CD4-positive, alpha-beta T cell (primary cell): ENCODE measurements at regions not wholly inside any gene's neighbourhood (a gene's known extent, or its start where the extent isn't known, plus 50 kb on each side); places are given as distances from the start of the nearest gene placed in this dataset.

ENCODE experiments used
- ATAC-seq: fragments of 200-7000 bp; cut with Tn5 transposase; one replicate; pipeline ENCODE4 v1.10.0; 2022; ENCODE audit warnings: mild to moderate bottlenecking; ENCODE audit not compliant: poor library complexity
- CTCF ChIA-PET: fragments of 350-600 bp; sonication (Branson Sonifier 250); formaldehyde crosslinking; loops from one replicate; lab custom pipeline; 2021; ENCODE audit warnings: antibody characterized with exemption, inconsistent platforms; lab: Charles Lee
- POLR2A ChIA-PET: fragments of 350-600 bp; sonication (Branson Sonifier 250); formaldehyde crosslinking; loops from one replicate; lab custom pipeline; 2021; ENCODE audit warnings: antibody characterized with exemption, inconsistent platforms; lab: Charles Lee
- DNase-seq, 14 experiments: peaks; one replicate each; pipeline ENCODE4 v3.0.0-alpha.2; 2013 to 2020; ENCODE audit warnings: mixed read lengths in 2 of 14
- H3K27ac ChIP-seq, 2 donors: one replicate each; pipeline versions ENCODE4 v1.5.1 to v1.7.0; 2013; ENCODE audit warnings: low read length in 2 of 2, low read depth in 1 of 2, mild to moderate bottlenecking in 1 of 2
- H3K27me3 ChIP-seq, 2 experiments: 1 replicate in 1 of 2; 2 replicates in 1 of 2; pipeline versions ENCODE4 v1.6.1 to v1.7.0; 2013; ENCODE audit warnings: low read length in 2 of 2, control low read depth in 1 of 2, mild to moderate bottlenecking in 1 of 2, moderate library complexity in 1 of 2; ENCODE audit not compliant: insufficient read depth in 2 of 2, control insufficient read depth in 1 of 2
- H3K36me3 ChIP-seq: one replicate; pipeline ENCODE4 v1.6.1; 2013; ENCODE audit warnings: low read length, control low read depth; ENCODE audit not compliant: insufficient read depth
- H3K4me1 ChIP-seq: one replicate; pipeline ENCODE4 v1.6.1; 2013; ENCODE audit warnings: low read length, control low read depth; ENCODE audit not compliant: insufficient read depth
- H3K4me3 ChIP-seq: one replicate; pipeline ENCODE4 v1.5.1; 2013; ENCODE audit warnings: mild to moderate bottlenecking, low read length, moderate library complexity
- H3K9me3 ChIP-seq, 2 experiments: 1 replicate in 1 of 2; 2 replicates in 1 of 2; pipeline versions ENCODE4 v1.6.1 to v1.7.0; 2013; ENCODE audit warnings: low read length in 2 of 2, mild to moderate bottlenecking in 2 of 2, control low read depth in 1 of 2, moderate library complexity in 1 of 2; ENCODE audit not compliant: control insufficient read depth in 1 of 2, insufficient read depth in 1 of 2
- H3K27ac Mint-ChIP-seq: one replicate; pipeline ENCODE4 v1.8.0; 2020; ENCODE audit warnings: mixed read lengths
- H3K27me3 Mint-ChIP-seq: one replicate; pipeline ENCODE4 v1.8.0; 2021; ENCODE audit warnings: mixed read lengths
- H3K36me3 Mint-ChIP-seq: one replicate; pipeline ENCODE4 v1.8.0; 2021; ENCODE audit warnings: low read depth, mixed read lengths
- H3K4me1 Mint-ChIP-seq: one replicate; pipeline ENCODE4 v1.8.0; 2021; ENCODE audit warnings: low read depth, mixed read lengths
- H3K4me3 Mint-ChIP-seq: one replicate; pipeline ENCODE4 v1.8.0; 2020; ENCODE audit warnings: mild to moderate bottlenecking, mixed read lengths
- H3K9me3 Mint-ChIP-seq: one replicate; pipeline ENCODE4 v1.8.0; 2020; ENCODE audit warnings: mixed read lengths
- CTCF ChIP-seq: fragments of 200-600 bp; IDR thresholded peaks from one replicate; pipeline ENCODE4 v1.8.0; 2022; ENCODE audit warnings: antibody characterized with exemption, mild to moderate bottlenecking
- intact Hi-C, 2 experiments: fragments of 100-400 bp; cut with DNase I in 1 of 2; cut with micrococcal nuclease in 1 of 2; formaldehyde crosslinking; loops; one replicate each; pipeline versions ENCODE4 v1.15.1 to v1.9.0; 2023 to 2025; cut with DNase I, micrococcal nuclease

- peaks cover 5% of the 10 kb centered on the region for H3K9me3 Mint-ChIP-seq
- H3K4me1 ChIP-seq = no peaks in the 10 kb centered on the region
Measured at GRCh38 chr7:112646783-112647182, 143.4 kb downstream of the TMEM168 start.

GRCh38 chr7:112648781-112649180, 141.4 kb downstream of the TMEM168 start:
- Histone ChIP-seq H3K27me3 (peaks cover 0 to 3% of the 10 kb centered on the region in 2 experiments), H3K4me3 (no peak overlapping the region), H3K27ac (no peak overlapping the region), H3K4me1 (no peaks in the 10 kb centered on the region), H3K36me3 (no peaks in the 10 kb centered on the region), H3K9me3 (peaks cover 11 to 19% of the 10 kb centered on the region in 2 experiments)
- ChIA-PET CTCF (no interaction called here), POLR2A (no interaction called here)
- intact Hi-C loops = no loop called here
- DNase-seq (no peak), ATAC-seq (no peak)
- Mint-ChIP-seq H3K27me3 (no peaks in the 10 kb centered on the region), H3K4me1 (no peaks in the 10 kb centered on the region), H3K4me3 (no peak overlapping the region), H3K9me3 (peaks cover 5% of the 10 kb centered on the region), H3K27ac (no peak overlapping the region), H3K36me3 (no peaks in the 10 kb centered on the region)
- TF ChIP-seq CTCF = no peak

More at GRCh38 chr7:112646783-112647182, 143.4 kb downstream of the TMEM168 start:
- no peak overlapping the region for H3K27ac ChIP-seq
- ChIA-PET CTCF (no interaction called here), POLR2A (no interaction called here)
- no peaks in the 10 kb centered on the region for H3K36me3 ChIP-seq
- H3K36me3 Mint-ChIP-seq = no peaks in the 10 kb centered on the region
- H3K27ac Mint-ChIP-seq = no peak overlapping the region
- peaks cover 0 to 3% of the 10 kb centered on the region in 2 experiments for H3K27me3 ChIP-seq
- H3K4me3 ChIP-seq = no peak overlapping the region
- no peaks in the 10 kb centered on the region for H3K4me1 Mint-ChIP-seq
- intact Hi-C loops = no loop called here
- ATAC-seq = no peak
- H3K27me3 Mint-ChIP-seq = no peaks in the 10 kb centered on the region
- peaks cover 11 to 19% of the 10 kb centered on the region in 2 experiments for H3K9me3 ChIP-seq
- no peak overlapping the region for H3K4me3 Mint-ChIP-seq
- DNase-seq = no peak
- TF ChIP-seq CTCF = no peak

GRCh38 chr7:112649560-112649959, 140.6 kb downstream of the TMEM168 start:
- Mint-ChIP-seq H3K27me3 (no peaks in the 10 kb centered on the region), H3K36me3 (no peaks in the 10 kb centered on the region), H3K27ac (no peak overlapping the region), H3K4me1 (no peaks in the 10 kb centered on the region), H3K4me3 (no peak overlapping the region), H3K9me3 (no peaks in the 10 kb centered on the region)
- DNase-seq (no peak), ATAC-seq (no peak)
- Histone ChIP-seq H3K4me1 (no peaks in the 10 kb centered on the region), H3K27ac (no peak overlapping the region), H3K27me3 (peaks cover 0 to 3% of the 10 kb centered on the region in 2 experiments), H3K9me3 (peaks cover 11 to 19% of the 10 kb centered on the region in 2 experiments), H3K4me3 (no peak overlapping the region), H3K36me3 (no peaks in the 10 kb centered on the region)
- CTCF ChIA-PET = no interaction called here
- POLR2A ChIA-PET = no interaction called here
- no peak for TF ChIP-seq CTCF
- intact Hi-C loops = no loop called here
